Hematopoietic multipotent progenitor cell treated with erythropoietin and hydrocortisone succinate and interleukin-3 and kit ligand, for 8 days (in vitro differentiated cells): ENCODE measurements at regions not wholly inside any gene's neighbourhood (a gene's known extent, or its start where the extent isn't known, plus 50 kb on each side); places are given as distances from the start of the nearest gene placed in this dataset.

Source experiments
- DNase-seq: peaks from one replicate; pipeline ENCODE4 v3.0.0-alpha.2; 2015

DNA sequence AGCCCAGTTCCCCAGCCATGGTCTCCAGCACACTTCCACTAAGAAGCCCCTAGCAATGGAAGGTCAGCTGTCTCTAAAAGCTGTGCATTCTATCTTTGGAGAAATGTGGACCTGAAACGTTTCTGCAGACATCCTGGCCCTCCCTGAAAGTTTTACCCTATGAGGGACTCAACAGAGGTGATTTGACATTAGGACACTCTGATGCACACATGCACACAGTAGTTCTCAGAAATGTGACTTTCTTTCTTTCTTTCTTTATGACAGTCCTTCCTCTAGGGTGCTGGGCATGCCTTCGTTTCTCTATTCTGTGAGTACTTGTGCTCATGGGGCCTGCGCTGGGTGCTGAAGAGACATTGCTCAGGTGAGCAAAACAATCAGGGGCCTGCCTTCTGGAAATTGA lies 857.3 kb downstream of the RNF144A start:
- no peak for DNase-seq

DNA sequence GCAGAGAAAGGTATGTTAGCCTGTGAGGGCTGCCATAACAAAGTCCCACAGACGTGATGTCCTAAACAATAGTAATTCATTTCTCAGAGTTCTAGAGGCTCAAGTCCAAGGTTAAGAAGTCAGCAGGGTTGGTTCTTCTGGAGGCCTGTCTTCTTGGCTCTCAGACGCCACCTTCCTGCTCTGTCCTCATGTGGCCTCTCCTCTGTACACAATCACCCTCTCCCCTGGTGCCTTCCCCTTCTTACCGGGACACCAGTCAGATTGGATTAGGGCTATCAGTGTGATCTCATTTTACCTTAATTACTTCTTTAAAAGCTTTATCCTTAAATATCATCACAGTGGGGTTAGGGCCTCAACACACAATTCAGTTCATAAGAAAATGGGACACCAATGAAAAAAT lies 860.5 kb downstream of the RNF144A start:
- DNase-seq, result no peak

GRCh38 chr2:7780321-7780720 lies 863.1 kb downstream of the RNF144A start:
- no peak for DNase-seq

DNA sequence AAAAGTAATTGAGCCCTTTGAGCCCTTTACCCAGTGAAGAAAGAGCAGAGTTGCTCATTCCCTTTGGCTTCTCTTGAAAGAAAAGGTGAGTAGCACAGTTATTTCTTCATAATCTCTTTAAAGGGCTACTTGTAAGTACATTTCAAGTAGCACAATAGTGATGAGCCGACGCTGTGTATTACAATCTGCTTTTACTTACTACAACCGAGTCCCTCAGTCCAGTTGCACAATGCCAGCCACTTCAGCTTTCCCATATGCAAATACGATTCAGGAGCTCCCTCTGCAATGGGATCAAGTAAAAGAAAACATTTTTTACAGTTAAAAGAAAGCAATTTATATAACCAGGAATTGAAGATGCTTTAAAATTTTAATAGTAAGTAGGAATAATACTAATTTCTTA lies 868.5 kb downstream of the RNF144A start:
- no peak for DNase-seq

DNA sequence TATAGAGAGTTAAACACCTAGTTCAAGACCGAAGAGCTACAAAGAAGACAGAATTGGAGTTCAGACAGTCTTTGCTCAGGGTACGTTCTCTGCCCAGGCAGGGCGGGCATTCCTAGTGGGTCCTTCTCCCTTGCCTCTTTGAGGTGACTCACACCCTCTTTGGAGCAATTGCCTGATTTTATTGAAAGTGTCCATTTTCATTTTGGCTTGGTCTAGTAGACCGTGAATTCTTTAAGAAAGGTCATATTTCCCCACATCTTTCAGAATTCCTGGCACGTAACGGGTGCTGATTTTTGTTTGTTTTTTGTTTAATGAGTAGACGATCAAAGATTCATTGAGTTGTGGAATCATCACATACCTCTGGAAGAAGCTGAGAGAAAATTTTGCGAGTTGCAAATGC lies 871.5 kb downstream of the RNF144A start:
- DNase-seq, result no peak

GRCh38 chr2:7792031-7792651 lies 874.9 kb downstream of the RNF144A start:
- no peak for DNase-seq

GRCh38 chr2:7795778-7796563 lies 878.8 kb downstream of the RNF144A start:
- DNase-seq, result no peak

- DNase-seq, result no peak
Measured at GRCh38 chr2:7800031-7800430, 881.8 kb upstream of the ID2 start.

GRCh38 chr2:7801212-7801611 lies 880.6 kb upstream of the ID2 start:
- DNase-seq, result no peak

DNA sequence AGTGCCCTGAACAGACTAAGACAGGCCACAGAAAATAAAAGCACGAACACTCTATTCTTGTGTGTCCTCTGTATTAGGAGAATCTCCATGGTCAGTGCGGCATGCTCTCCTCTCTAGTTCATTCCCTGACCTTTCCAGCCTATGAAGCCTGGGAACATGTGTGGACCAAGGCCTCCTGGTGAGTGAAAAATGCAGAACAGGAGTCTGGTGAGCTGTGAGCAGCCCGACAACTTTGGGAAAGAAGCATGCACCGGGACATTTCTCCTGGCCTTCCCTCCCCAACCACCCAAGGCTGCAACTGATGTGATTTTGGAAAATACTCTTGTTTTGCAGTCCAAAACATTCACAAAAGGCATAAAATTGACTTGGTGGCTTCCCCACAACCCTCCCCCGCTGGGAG lies 878.3 kb upstream of the ID2 start:
- no peak for DNase-seq

GRCh38 chr2:7809640-7810039 lies 872.2 kb upstream of the ID2 start:
- DNase-seq, result no peak

GRCh38 chr2:7811073-7811472 lies 870.8 kb upstream of the ID2 start:
- DNase-seq, result no peak

- DNase-seq, result no peak
Measured at GRCh38 chr2:7812231-7812995, 869.4 kb upstream of the ID2 start.

DNA sequence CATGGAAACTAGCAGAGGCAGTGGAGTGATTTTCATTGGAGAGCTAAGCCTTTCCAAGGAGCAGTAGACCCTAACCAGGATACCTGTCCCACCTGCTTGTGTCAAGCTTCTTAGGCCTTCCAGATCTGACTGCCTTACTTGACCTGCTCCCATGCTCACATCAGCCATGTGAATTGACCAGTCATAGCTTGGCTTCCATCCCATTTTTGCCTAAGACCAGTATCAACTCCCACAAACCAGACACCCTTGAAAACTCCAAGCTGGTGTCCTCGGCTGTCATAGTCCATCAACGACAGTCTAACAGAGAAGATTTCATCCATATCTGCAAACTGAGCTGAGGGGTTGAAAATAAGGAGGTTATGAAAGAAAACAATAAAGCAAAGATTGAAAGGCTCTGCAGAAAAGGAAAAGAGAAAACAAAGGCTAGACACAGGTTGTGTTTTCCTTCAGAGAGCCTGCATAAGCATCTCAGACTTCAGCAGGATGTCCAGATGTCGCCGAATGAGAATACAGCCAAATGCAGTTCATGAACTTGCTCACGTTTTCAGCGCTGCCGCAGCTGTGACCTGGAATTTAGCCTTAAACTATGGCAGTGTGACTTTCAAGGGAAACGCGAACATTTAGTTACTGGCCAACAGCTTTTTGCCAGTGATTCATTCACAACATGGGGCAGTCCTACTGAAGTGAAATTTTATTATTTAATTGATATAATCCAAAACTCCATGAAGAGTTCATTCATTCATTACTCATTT lies 868.1 kb upstream of the ID2 start:
- no peak for DNase-seq

GRCh38 chr2:7815726-7816125 lies 866.1 kb upstream of the ID2 start:
- DNase-seq, result no peak

DNA sequence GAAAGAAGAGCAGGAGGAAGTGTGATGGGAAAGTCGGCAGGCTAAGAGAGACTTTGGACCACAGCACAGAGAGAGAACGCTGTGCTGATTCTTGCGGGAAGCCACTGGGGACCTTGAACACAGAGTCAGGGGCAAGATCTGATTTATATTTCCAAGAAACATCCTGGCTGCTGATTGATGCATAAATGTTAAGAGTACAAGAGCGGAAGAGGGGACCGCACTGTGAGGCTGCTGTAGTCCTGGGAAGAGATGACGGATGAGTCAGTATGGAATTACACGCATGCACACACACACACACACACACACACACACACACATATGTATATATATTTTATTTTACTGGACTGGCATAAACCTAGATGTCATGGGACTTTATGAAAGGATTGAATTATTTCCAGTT lies 865.6 kb upstream of the ID2 start:
- DNase-seq, result no peak

DNA sequence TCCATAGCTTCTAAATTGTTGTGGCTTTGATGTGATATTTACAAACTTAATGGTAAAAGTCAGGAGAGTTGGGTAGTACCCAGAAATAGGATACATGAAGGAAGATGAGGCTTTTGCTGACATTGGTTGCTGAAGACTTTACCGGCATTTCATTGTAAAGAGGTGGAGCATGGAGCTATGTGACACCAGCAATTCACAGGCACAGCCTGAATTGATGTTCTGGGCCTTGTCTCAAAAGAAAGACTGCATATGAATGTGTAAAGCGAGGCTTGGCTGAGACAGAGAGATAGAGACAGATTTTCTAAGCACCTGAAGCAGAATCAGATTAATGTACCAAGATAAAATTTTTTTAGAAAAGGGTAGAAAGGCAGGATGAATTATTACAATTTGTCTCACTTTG lies 864.9 kb upstream of the ID2 start:
- DNase-seq, result no peak

- no peak for DNase-seq
Measured at GRCh38 chr2:7819316-7819715, 862.5 kb upstream of the ID2 start.

GRCh38 chr2:7819850-7820249 lies 862.0 kb upstream of the ID2 start:
- DNase-seq, result no peak

DNA sequence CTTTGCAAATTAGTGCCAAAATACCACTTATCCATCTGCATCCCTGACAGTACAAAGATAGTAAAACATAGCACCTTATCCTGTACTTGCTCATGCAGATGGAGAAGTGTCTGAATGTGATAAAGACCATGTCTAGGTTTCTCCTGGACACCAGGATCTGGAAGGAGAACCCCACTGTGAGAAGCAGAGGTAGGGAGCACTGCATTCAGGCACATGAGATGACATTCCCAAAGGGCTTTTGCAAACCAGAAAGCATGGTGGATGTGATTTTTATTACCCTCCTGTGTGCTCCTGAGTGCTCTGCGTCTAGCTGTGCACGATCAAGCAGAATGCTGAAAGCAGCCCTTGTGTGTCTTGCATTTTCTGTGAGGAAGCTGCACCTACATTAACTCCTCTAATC lies 857.6 kb upstream of the ID2 start:
- no peak for DNase-seq

DNA sequence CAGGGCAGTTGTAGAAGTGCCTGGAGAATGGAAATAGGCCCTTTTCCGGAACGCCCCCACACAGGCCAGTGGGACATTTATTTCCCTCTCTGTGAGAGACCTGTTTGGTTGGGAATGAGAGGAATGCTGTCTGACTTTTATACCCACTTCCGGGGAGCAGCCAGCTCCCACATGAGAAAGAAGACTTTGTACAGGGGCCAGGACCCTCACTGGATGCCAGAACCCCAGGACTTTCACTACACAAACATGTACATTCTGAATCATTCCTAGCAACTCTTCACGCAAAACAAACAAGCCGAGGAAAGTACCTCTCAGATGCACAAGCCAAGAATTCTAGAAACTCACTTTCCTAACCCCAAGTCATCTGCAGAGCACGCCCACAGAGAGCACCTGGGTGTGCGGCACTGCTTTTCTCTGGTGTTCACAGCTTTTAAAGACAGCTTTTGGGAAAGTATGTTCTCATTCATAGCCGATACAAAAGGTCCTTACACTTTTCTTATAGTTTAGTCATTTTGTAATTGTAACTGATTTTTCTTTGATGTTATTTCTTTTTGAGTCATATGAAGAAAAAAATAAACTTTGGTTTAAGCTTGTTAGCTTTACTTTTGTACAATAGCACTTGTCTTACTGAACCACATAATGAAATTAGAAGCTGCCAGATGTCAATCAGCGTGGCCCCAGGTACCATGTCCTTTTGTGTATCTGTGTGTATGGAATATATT lies 856.1 kb upstream of the ID2 start:
- DNase-seq, result no peak

- DNase-seq, result no peak
Measured at GRCh38 chr2:7826656-7827055, 855.2 kb upstream of the ID2 start.

- no peak for DNase-seq
Measured at GRCh38 chr2:7829241-7829640, 852.6 kb upstream of the ID2 start.
